ENCODE measurements at regions not wholly inside any gene's neighbourhood (a gene's known extent, or its start where the extent isn't known, plus 50 kb on each side); places are given as distances from the start of the nearest gene placed in this dataset.

- Histone ChIP-seq H3K9ac (ENCODE audit: low read depth, low read length) (no peak overlapping the region), H3K9me3 (ENCODE audit: control insufficient read depth, insufficient read depth, low read length) (no peaks in the 10 kb centered on the region), H3K4me1 (ENCODE audit: insufficient read depth, low read length) (peaks cover 4% of the 10 kb centered on the region; the same call in 1 of the 2 replicates), H3K36me3 (ENCODE audit: insufficient read depth, low read length) (no peaks in the 10 kb centered on the region)
Observed at GRCh38 chr20:10724449-10725173, 50.8 kb upstream of the JAG1 start.

GRCh38 chr20:10728873-10729670, 55.3 kb upstream of the JAG1 start:
- H3K9me3 ChIP-seq (ENCODE audit: control insufficient read depth, insufficient read depth, low read length): no peaks in the 10 kb centered on the region
- no peaks in the 10 kb centered on the region for H3K4me1 ChIP-seq (ENCODE audit: insufficient read depth, low read length)
- no peaks in the 10 kb centered on the region for H3K36me3 ChIP-seq (ENCODE audit: insufficient read depth, low read length)
- H3K9ac ChIP-seq (ENCODE audit: low read depth, low read length): no peak overlapping the region

GRCh38 chr20:10729785-10730184, 56.0 kb upstream of the JAG1 start:
- no peaks in the 10 kb centered on the region for H3K9me3 ChIP-seq (ENCODE audit: control insufficient read depth, insufficient read depth, low read length)
- H3K36me3 ChIP-seq (ENCODE audit: insufficient read depth, low read length): no peaks in the 10 kb centered on the region
- H3K9ac ChIP-seq (ENCODE audit: low read depth, low read length): no peak overlapping the region
- no peaks in the 10 kb centered on the region for H3K4me1 ChIP-seq (ENCODE audit: insufficient read depth, low read length)

GRCh38 chr20:10730629-10731183, 56.9 kb upstream of the JAG1 start:
- H3K9ac ChIP-seq (ENCODE audit: low read depth, low read length): no peak overlapping the region
- H3K4me1 ChIP-seq (ENCODE audit: insufficient read depth, low read length): no peaks in the 10 kb centered on the region
- H3K36me3 ChIP-seq (ENCODE audit: insufficient read depth, low read length): no peaks in the 10 kb centered on the region
- no peaks in the 10 kb centered on the region for H3K9me3 ChIP-seq (ENCODE audit: control insufficient read depth, insufficient read depth, low read length)

- no peaks in the 10 kb centered on the region for H3K4me1 ChIP-seq (ENCODE audit: insufficient read depth, low read length)
- no peaks in the 10 kb centered on the region for H3K9me3 ChIP-seq (ENCODE audit: control insufficient read depth, insufficient read depth, low read length)
- no peaks in the 10 kb centered on the region for H3K36me3 ChIP-seq (ENCODE audit: insufficient read depth, low read length)
- no peak overlapping the region for H3K9ac ChIP-seq (ENCODE audit: low read depth, low read length)
Observed at GRCh38 chr20:10731190-10731965, 57.6 kb upstream of the JAG1 start.

- H3K9ac ChIP-seq (ENCODE audit: low read depth, low read length): no peak overlapping the region
- H3K4me1 ChIP-seq (ENCODE audit: insufficient read depth, low read length): no peaks in the 10 kb centered on the region
- H3K36me3 ChIP-seq (ENCODE audit: insufficient read depth, low read length): no peaks in the 10 kb centered on the region
- no peaks in the 10 kb centered on the region for H3K9me3 ChIP-seq (ENCODE audit: control insufficient read depth, insufficient read depth, low read length)
Observed at GRCh38 chr20:10733122-10733521, 59.3 kb upstream of the JAG1 start.

- H3K36me3 ChIP-seq (ENCODE audit: insufficient read depth, low read length): no peaks in the 10 kb centered on the region
- no peaks in the 10 kb centered on the region for H3K9me3 ChIP-seq (ENCODE audit: control insufficient read depth, insufficient read depth, low read length)
- H3K9ac ChIP-seq (ENCODE audit: low read depth, low read length): no peak overlapping the region
- H3K4me1 ChIP-seq (ENCODE audit: insufficient read depth, low read length): no peaks in the 10 kb centered on the region
Observed at GRCh38 chr20:10735195-10735949, 61.6 kb upstream of the JAG1 start.

GRCh38 chr20:10739134-10739533, 65.3 kb upstream of the JAG1 start:
- no peaks in the 10 kb centered on the region for H3K36me3 ChIP-seq (ENCODE audit: insufficient read depth, low read length)
- H3K9me3 ChIP-seq (ENCODE audit: control insufficient read depth, insufficient read depth, low read length): no peaks in the 10 kb centered on the region
- no peak overlapping the region for H3K9ac ChIP-seq (ENCODE audit: low read depth, low read length)
- H3K4me1 ChIP-seq (ENCODE audit: insufficient read depth, low read length): no peaks in the 10 kb centered on the region

GRCh38 chr20:10739566-10739965, 65.8 kb upstream of the JAG1 start:
- Histone ChIP-seq H3K9me3 (ENCODE audit: control insufficient read depth, insufficient read depth, low read length) (no peaks in the 10 kb centered on the region), H3K36me3 (ENCODE audit: insufficient read depth, low read length) (no peaks in the 10 kb centered on the region), H3K9ac (ENCODE audit: low read depth, low read length) (no peak overlapping the region), H3K4me1 (ENCODE audit: insufficient read depth, low read length) (no peaks in the 10 kb centered on the region)

GRCh38 chr20:10741060-10741459, 67.3 kb upstream of the JAG1 start:
- Histone ChIP-seq H3K4me1 (ENCODE audit: insufficient read depth, low read length) (no peaks in the 10 kb centered on the region), H3K36me3 (ENCODE audit: insufficient read depth, low read length) (no peaks in the 10 kb centered on the region), H3K9ac (ENCODE audit: low read depth, low read length) (no peak overlapping the region), H3K9me3 (ENCODE audit: control insufficient read depth, insufficient read depth, low read length) (no peaks in the 10 kb centered on the region)

- Histone ChIP-seq H3K9me3 (ENCODE audit: control insufficient read depth, insufficient read depth, low read length) (no peaks in the 10 kb centered on the region), H3K9ac (ENCODE audit: low read depth, low read length) (no peak overlapping the region), H3K36me3 (ENCODE audit: insufficient read depth, low read length) (no peaks in the 10 kb centered on the region), H3K4me1 (ENCODE audit: insufficient read depth, low read length) (no peaks in the 10 kb centered on the region)
Observed at GRCh38 chr20:10745790-10746189, 72.0 kb upstream of the JAG1 start.

- no peaks in the 10 kb centered on the region for H3K9me3 ChIP-seq (ENCODE audit: control insufficient read depth, insufficient read depth, low read length)
- no peaks in the 10 kb centered on the region for H3K4me1 ChIP-seq (ENCODE audit: insufficient read depth, low read length)
- H3K36me3 ChIP-seq (ENCODE audit: insufficient read depth, low read length): no peaks in the 10 kb centered on the region
- H3K9ac ChIP-seq (ENCODE audit: low read depth, low read length): no peak overlapping the region
Observed at GRCh38 chr20:10747019-10747418, 73.2 kb upstream of the JAG1 start.

GRCh38 chr20:10749084-10749483, 75.3 kb upstream of the JAG1 start:
- H3K9me3 ChIP-seq (ENCODE audit: control insufficient read depth, insufficient read depth, low read length): no peaks in the 10 kb centered on the region
- H3K9ac ChIP-seq (ENCODE audit: low read depth, low read length): no peak overlapping the region
- H3K4me1 ChIP-seq (ENCODE audit: insufficient read depth, low read length): no peaks in the 10 kb centered on the region
- H3K36me3 ChIP-seq (ENCODE audit: insufficient read depth, low read length): no peaks in the 10 kb centered on the region

GRCh38 chr20:10752206-10752605, 78.4 kb upstream of the JAG1 start:
- Histone ChIP-seq H3K9me3 (ENCODE audit: control insufficient read depth, insufficient read depth, low read length) (no peaks in the 10 kb centered on the region), H3K9ac (ENCODE audit: low read depth, low read length) (no peak overlapping the region), H3K36me3 (ENCODE audit: insufficient read depth, low read length) (no peaks in the 10 kb centered on the region), H3K4me1 (ENCODE audit: insufficient read depth, low read length) (no peaks in the 10 kb centered on the region)
